OCI-LY7 (cell line): ENCODE measurements at regions not wholly inside any gene's neighbourhood (a gene's known extent, or its start where the extent isn't known, plus 50 kb on each side); places are given as distances from the start of the nearest gene placed in this dataset.

ENCODE experiments used
- BruUV-seq: library from RNA; stranded (reverse); fragments of 400-500 nt; replicated peaks from 2 replicates; lab custom pipeline; 2021; lab: Mats Ljungman, UMichigan
- CTCF ChIA-PET: fragments of 300-600 bp; sonication (Branson Sonifier 250); formaldehyde crosslinking; loops from one replicate; lab custom pipeline; 2022; ENCODE audit warnings: antibody characterized with exemption; ENCODE audit not compliant: unreplicated experiment; lab: Charles Lee
- POLR2A ChIA-PET: fragments of 300-600 bp; sonication (Branson Sonifier 250); formaldehyde crosslinking; loops from one replicate; lab custom pipeline; 2022; ENCODE audit warnings: antibody characterized with exemption; lab: Charles Lee
- DNase-seq: peaks from one replicate; pipeline ENCODE4 v3.0.0-alpha.2; 2015; ENCODE audit warnings: low spot score
- H2AFZ ChIP-seq: fragments of 200-600 bp; sonication (generic), shearing (Covaris generic); 2 replicates; pipeline ENCODE4 v1.6.1; 2014; ENCODE audit warnings: mild to moderate bottlenecking, antibody characterized with exemption, low read length, moderate library complexity
- H3K27ac ChIP-seq: fragments of 200-600 bp; sonication (generic); 2 replicates; pipeline ENCODE4 v1.5.1; 2014; ENCODE audit warnings: mixed run types, low read depth, mild to moderate bottlenecking, moderate library complexity, low read length, inconsistent platforms; ENCODE audit not compliant: poor library complexity, severe bottlenecking
- H3K36me3 ChIP-seq: fragments of 200-600 bp; sonication (generic); 2 replicates; pipeline ENCODE4 v1.6.1; 2014; ENCODE audit warnings: mild to moderate bottlenecking, antibody characterized with exemption, low read length, moderate library complexity, mixed read lengths; ENCODE audit not compliant: insufficient read depth
- H3K4me1 ChIP-seq: fragments of 200-600 bp; sonication (generic); 2 replicates; pipeline ENCODE4 v1.5.1; 2014; ENCODE audit warnings: mild to moderate bottlenecking, low read length; ENCODE audit not compliant: insufficient read depth, poor library complexity, severe bottlenecking
- H3K4me2 ChIP-seq: fragments of 200-600 bp; sonication (generic); 2 replicates; pipeline ENCODE4 v1.6.1; 2014; ENCODE audit warnings: mild to moderate bottlenecking, low read length
- H3K4me3 ChIP-seq: fragments of 200-600 bp; sonication (generic); 2 replicates; pipeline ENCODE4 v1.5.1; 2014; ENCODE audit warnings: mild to moderate bottlenecking, low read depth, low read length; ENCODE audit not compliant: poor library complexity, severe bottlenecking
- H3K79me2 ChIP-seq: fragments of 200-600 bp; sonication (generic); 2 replicates; pipeline ENCODE4 v1.6.1; 2016; ENCODE audit warnings: low read depth, mild to moderate bottlenecking, low read length, moderate library complexity, mixed read lengths; ENCODE audit not compliant: insufficient read depth
- H3K9me2 ChIP-seq: fragments of 200-600 bp; sonication (generic); 2 replicates; pipeline ENCODE4 v1.6.1; 2016; ENCODE audit warnings: mild to moderate bottlenecking, low read length, mixed read lengths; ENCODE audit not compliant: insufficient read depth
- H3K9me3 ChIP-seq: fragments of 200-600 bp; sonication (generic); 2 replicates; pipeline ENCODE4 v1.6.1; 2014; ENCODE audit warnings: mild to moderate bottlenecking, mixed run types, low read length, mixed read lengths
- H4K20me1 ChIP-seq: fragments of 200-600 bp; sonication (generic); 2 replicates; pipeline ENCODE4 v1.6.1; 2014; ENCODE audit warnings: mild to moderate bottlenecking, antibody characterized with exemption, low read length, moderate library complexity, mixed read lengths; ENCODE audit not compliant: insufficient read depth
- EZH2phosphoT487 ChIP-seq: fragments of 200-600 bp; sonication (generic); IDR thresholded peaks from 2 replicates; pipeline ENCODE4 v1.6.1; 2018; ENCODE audit warnings: low read depth, borderline replicate concordance, mild to moderate bottlenecking, mixed run types, antibody characterized with exemption, low read length, moderate library complexity, mixed read lengths
- intact Hi-C: fragments of 100-400 bp; cut with micrococcal nuclease; formaldehyde crosslinking; loops from one replicate; pipeline ENCODE4 v1.10.0; 2022; ENCODE audit not compliant: unreplicated experiment
- TF ChIP-seq, protein P1 (sequence below): fragments of 200-600 bp; sonication (generic); conservative IDR thresholded peaks from 2 replicates; pipeline ENCODE4 v1.5.1; 2014; ENCODE audit warnings: mild to moderate bottlenecking, antibody characterized with exemption, low read length, moderate library complexity, mixed read lengths

DNA sequence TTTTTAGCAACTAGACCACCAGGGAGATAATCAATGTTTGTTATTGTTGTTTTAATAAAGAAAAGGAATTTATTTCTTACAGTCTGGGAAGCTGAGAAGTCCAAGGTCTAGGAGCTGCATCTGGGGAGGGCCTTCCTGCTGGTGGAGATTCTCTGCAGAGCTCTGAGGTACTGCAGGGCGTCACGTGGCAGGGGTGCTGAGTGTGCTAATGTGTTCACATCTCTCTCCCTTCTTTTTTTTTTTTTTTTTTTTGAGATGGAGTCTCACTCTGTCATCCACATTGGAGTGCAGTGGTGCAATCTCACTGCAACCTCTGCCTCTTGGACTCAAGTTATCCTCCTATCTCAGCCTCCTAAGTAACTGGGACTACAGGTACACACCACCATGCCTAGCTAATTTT lies 150.9 kb upstream of the TRIM24 start:
- TF ChIP-seq EZH2phosphoT487 = no peak
- TF ChIP-seq, protein P1, sequence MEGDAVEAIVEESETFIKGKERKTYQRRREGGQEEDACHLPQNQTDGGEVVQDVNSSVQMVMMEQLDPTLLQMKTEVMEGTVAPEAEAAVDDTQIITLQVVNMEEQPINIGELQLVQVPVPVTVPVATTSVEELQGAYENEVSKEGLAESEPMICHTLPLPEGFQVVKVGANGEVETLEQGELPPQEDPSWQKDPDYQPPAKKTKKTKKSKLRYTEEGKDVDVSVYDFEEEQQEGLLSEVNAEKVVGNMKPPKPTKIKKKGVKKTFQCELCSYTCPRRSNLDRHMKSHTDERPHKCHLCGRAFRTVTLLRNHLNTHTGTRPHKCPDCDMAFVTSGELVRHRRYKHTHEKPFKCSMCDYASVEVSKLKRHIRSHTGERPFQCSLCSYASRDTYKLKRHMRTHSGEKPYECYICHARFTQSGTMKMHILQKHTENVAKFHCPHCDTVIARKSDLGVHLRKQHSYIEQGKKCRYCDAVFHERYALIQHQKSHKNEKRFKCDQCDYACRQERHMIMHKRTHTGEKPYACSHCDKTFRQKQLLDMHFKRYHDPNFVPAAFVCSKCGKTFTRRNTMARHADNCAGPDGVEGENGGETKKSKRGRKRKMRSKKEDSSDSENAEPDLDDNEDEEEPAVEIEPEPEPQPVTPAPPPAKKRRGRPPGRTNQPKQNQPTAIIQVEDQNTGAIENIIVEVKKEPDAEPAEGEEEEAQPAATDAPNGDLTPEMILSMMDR = no peak
- Histone ChIP-seq H3K4me2 (no peak overlapping the region), H3K9me3 (no peaks in the 10 kb centered on the region), H3K27ac (no peak overlapping the region), H4K20me1 (no peaks in the 10 kb centered on the region), H3K36me3 (no peaks in the 10 kb centered on the region), H2AFZ (no peak overlapping the region), H3K4me1 (no peaks in the 10 kb centered on the region), H3K9me2 (no peaks in the 10 kb centered on the region), H3K4me3 (no peak overlapping the region), H3K79me2 (no peaks in the 10 kb centered on the region)
- DNase-seq = no peak
- BruUV-seq = no TSS peak
- intact Hi-C loops = no loop called here
- CTCF ChIA-PET = no interaction called here
- POLR2A ChIA-PET = interaction anchor here (0.6 to 1.6 kb wide), 2 partner anchors 17 to 528 kb away, joined by 3 to 4 read pairs; no protein-coding TSS in a partner anchor

DNA sequence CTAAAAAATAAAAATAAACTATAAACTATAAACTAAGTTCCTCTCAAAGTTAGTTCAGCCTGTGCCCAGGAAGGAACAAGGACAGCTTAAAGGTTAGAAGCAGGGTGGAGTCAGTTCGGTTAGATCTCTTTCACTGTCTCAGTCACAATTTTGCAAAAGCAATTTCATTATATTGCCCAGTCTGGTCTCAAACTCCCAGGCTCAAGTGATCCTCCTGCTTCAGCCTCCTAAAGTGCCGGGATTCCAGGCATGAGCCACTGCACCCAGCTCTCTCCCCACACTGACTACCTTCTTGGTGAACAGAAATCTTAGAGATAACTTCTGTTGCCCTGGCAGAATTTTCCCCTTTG lies 146.3 kb upstream of the TRIM24 start:
- BruUV-seq = no TSS peak
- intact Hi-C loops = no loop called here
- Histone ChIP-seq H3K27ac (no peak overlapping the region), H2AFZ (no peak overlapping the region), H3K79me2 (no peaks in the 10 kb centered on the region), H3K4me1 (no peaks in the 10 kb centered on the region), H3K9me2 (no peaks in the 10 kb centered on the region), H3K36me3 (no peaks in the 10 kb centered on the region), H4K20me1 (no peaks in the 10 kb centered on the region), H3K4me3 (no peak overlapping the region), H3K9me3 (no peaks in the 10 kb centered on the region), H3K4me2 (no peak overlapping the region)
- TF ChIP-seq, protein P1 = no peak
- TF ChIP-seq EZH2phosphoT487 = no peak
- no peak for DNase-seq
- CTCF ChIA-PET = no interaction called here
- POLR2A ChIA-PET = no interaction called here

DNA sequence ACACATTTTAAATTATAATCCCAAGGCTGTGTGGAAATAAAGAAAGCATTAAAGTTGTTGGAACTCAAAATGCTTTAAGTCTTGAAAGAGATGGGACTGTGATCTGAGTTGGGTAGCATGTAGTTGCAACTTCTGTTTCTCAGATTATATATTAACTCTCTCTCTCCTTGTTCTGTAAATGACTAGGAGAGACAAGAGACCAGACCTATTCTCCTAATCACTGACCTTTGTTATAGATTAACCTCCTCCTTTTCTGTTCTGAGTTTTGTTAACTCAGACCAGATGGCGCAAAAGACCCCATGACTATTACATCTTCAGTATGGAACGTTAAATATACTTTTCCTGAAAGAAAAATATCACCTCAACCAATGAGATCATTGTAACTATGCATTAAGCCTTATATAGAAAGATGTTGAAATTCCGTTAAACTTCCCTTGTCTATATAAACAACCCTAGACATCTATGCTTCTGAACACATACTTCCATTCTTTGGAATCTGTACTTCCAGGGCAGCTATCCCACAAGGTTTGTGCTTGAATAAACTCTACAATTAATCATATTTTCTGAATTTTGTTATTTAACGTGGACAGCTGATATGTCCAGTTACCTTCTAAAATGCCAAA lies 143.5 kb upstream of the TRIM24 start:
- Histone ChIP-seq H3K36me3 (no peaks in the 10 kb centered on the region), H3K4me2 (no peak overlapping the region), H3K27ac (no peak overlapping the region), H3K79me2 (no peaks in the 10 kb centered on the region), H3K4me3 (no peak overlapping the region), H3K9me2 (no peaks in the 10 kb centered on the region), H3K4me1 (no peaks in the 10 kb centered on the region), H4K20me1 (no peaks in the 10 kb centered on the region), H3K9me3 (no peaks in the 10 kb centered on the region), H2AFZ (no peak overlapping the region)
- ChIA-PET CTCF (no interaction called here), POLR2A (no interaction called here)
- intact Hi-C loops = no loop called here
- DNase-seq = no peak
- BruUV-seq = no TSS peak
- TF ChIP-seq EZH2phosphoT487 = no peak
- TF ChIP-seq, protein P1 = no peak
